OCI-LY3 (cell line): ENCODE measurements at regions not wholly inside any gene's neighbourhood (a gene's known extent, or its start where the extent isn't known, plus 50 kb on each side); places are given as distances from the start of the nearest gene placed in this dataset.

Experiments used
- EZH2phosphoT487 ChIP-seq: fragments of 200-600 bp; shearing (Covaris generic); IDR thresholded peaks from 2 replicates; pipeline ENCODE4 v1.6.1; 2018; ENCODE audit warnings: antibody characterized with exemption, mixed run types, low read depth
- TF ChIP-seq, protein P1 (sequence below): fragments of 200-600, 300-600 bp; sonication (generic); IDR thresholded peaks from 2 replicates; pipeline ENCODE4 v1.5.1; 2014; ENCODE audit warnings: antibody characterized with exemption, low read length, low read depth

DNA sequence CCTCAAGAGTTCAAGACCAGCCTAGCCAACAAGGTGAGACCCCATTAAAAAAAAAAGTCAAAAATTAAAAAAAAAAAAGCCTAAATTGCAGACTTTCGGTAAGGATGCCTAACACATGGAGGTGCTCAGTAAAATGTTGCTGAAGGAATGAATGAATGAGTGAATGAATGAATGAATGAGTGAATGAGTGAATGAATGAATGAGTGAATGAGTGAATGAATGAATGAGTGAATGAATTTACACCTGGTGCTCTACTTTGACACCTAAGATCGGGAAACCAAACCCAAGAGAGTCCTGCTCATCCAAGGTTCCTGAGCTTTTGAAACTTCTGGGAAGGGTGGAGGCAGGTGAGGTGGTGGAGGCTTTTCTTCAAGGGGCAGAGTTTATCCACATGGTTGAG is 112.2 kb upstream of the LHX1 start:
- TF ChIP-seq, protein P1, sequence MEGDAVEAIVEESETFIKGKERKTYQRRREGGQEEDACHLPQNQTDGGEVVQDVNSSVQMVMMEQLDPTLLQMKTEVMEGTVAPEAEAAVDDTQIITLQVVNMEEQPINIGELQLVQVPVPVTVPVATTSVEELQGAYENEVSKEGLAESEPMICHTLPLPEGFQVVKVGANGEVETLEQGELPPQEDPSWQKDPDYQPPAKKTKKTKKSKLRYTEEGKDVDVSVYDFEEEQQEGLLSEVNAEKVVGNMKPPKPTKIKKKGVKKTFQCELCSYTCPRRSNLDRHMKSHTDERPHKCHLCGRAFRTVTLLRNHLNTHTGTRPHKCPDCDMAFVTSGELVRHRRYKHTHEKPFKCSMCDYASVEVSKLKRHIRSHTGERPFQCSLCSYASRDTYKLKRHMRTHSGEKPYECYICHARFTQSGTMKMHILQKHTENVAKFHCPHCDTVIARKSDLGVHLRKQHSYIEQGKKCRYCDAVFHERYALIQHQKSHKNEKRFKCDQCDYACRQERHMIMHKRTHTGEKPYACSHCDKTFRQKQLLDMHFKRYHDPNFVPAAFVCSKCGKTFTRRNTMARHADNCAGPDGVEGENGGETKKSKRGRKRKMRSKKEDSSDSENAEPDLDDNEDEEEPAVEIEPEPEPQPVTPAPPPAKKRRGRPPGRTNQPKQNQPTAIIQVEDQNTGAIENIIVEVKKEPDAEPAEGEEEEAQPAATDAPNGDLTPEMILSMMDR, result no peak
- no peak for TF ChIP-seq EZH2phosphoT487
